K562 (cell line): ENCODE measurements at regions not wholly inside any gene's neighbourhood (a gene's known extent, or its start where the extent isn't known, plus 50 kb on each side); places are given as distances from the start of the nearest gene placed in this dataset.

Source experiments
- ATAC-seq: fragments of 200-7000 bp; cut with Tn5 transposase; 3 replicates; pipeline ENCODE4 v1.9.1; 2020; ENCODE audit warnings: moderate library complexity
- BruUV-seq: library from RNA; stranded (reverse); fragments of 400-500 nt; replicated peaks from 2 replicates; lab custom pipeline; 2021; lab: Mats Ljungman, UMichigan
- CTCF ChIA-PET: fragments of 300-600 bp; formaldehyde crosslinking; extraction: SDS; loops from one replicate; lab custom pipeline; 2021; ENCODE audit warnings: low intra/inter-chr PET ratio; lab: Yijun Ruan, JAX
- POLR2A ChIA-PET: fragments of 300-600, 350-650 bp; sonication (Branson Sonifier 250); formaldehyde crosslinking; extraction: SDS; loops from one replicate; lab custom pipeline; 2021; ENCODE audit warnings: antibody characterized with exemption, inconsistent platforms; lab: Yijun Ruan, JAX
- DNase-seq, 4 experiments: peaks; one replicate each; pipeline versions ENCODE4 v3.0.0 to v3.0.0-alpha.2; 2011 to 2018; ENCODE audit warnings: low spot score in 3 of 4, mixed read lengths in 3 of 4; ENCODE audit errors: extremely low read depth in 1 of 4
- FAIRE-seq: peaks from 2 replicates; lab custom pipeline; 2011; peaks lifted over from hg19 to GRCh38; lab: Jason Lieb, UNC
- H2AFZ ChIP-seq: 2 replicates; pipeline ENCODE4 v1.6.0; 2011; ENCODE audit warnings: low read depth, low read length, control low read depth, inconsistent platforms
- H3K27ac ChIP-seq: fragments of 200-600 bp; 3 replicates; pipeline ENCODE4 v1.8.0; 2011; ENCODE audit warnings: low read depth, mild to moderate bottlenecking, control low read depth, inconsistent platforms, low read length, moderate library complexity, mixed read lengths; ENCODE audit errors: extremely low read depth
- H3K27me3 ChIP-seq, 2 experiments: fragments of 300-600 bp in 1 of 2; 2 replicates in 1 of 2; 3 replicates in 1 of 2; pipeline versions ENCODE4 v1.6.0 to v1.8.0; 2011; ENCODE audit warnings: inconsistent platforms in 2 of 2, low read length in 2 of 2, mild to moderate bottlenecking in 1 of 2, mixed read lengths in 1 of 2, moderate library complexity in 1 of 2; ENCODE audit not compliant: control insufficient read depth in 2 of 2, insufficient read depth in 2 of 2
- H3K36me3 ChIP-seq: fragments of 300-600 bp; 3 replicates; pipeline ENCODE4 v1.8.0; 2011; ENCODE audit warnings: mild to moderate bottlenecking, low read length, inconsistent platforms; ENCODE audit not compliant: control insufficient read depth, insufficient read depth
- H3K4me1 ChIP-seq, 2 experiments: fragments of 200-600 bp in 1 of 2; replicated peaks in 1 of 2; 2 replicates in 1 of 2; 3 replicates in 1 of 2; pipeline versions ENCODE4 v1.5.1 to v1.8.0; 2011; ENCODE audit warnings: inconsistent platforms in 2 of 2, low read length in 2 of 2, mild to moderate bottlenecking in 1 of 2, mixed read lengths in 1 of 2, moderate library complexity in 1 of 2; ENCODE audit not compliant: control insufficient read depth in 2 of 2, insufficient read depth in 2 of 2
- H3K4me2 ChIP-seq: 2 replicates; pipeline ENCODE4 v1.6.1; 2011; ENCODE audit warnings: low read length, control low read depth, inconsistent platforms, mixed read lengths; ENCODE audit not compliant: insufficient read depth
- H3K4me3 ChIP-seq: fragments of 200-600 bp; sonication (generic), shearing (Covaris generic); 2 replicates; pipeline ENCODE4 v1.5.1; 2016; ENCODE audit warnings: control low read depth, inconsistent platforms
- H3K79me2 ChIP-seq: fragments of 200-600 bp; 3 replicates; pipeline ENCODE4 v1.8.0; 2011; ENCODE audit warnings: low read length, inconsistent platforms; ENCODE audit not compliant: control insufficient read depth, insufficient read depth
- H3K9ac ChIP-seq, 2 experiments: 2 replicates each; pipeline versions ENCODE4 v1.6.0 to v1.6.1; 2011; ENCODE audit warnings: low read depth in 2 of 2, low read length in 2 of 2, control low read depth in 1 of 2, inconsistent platforms in 1 of 2, mild to moderate bottlenecking in 1 of 2, mixed read lengths in 1 of 2; ENCODE audit not compliant: insufficient read depth in 1 of 2
- H3K9me1 ChIP-seq: one replicate; pipeline ENCODE4 v1.6.0; 2011; ENCODE audit warnings: inconsistent platforms, mild to moderate bottlenecking, low read length, moderate library complexity; ENCODE audit not compliant: control insufficient read depth, insufficient read depth
- H3K9me3 ChIP-seq: replicated peaks from 2 replicates; pipeline ENCODE4 v1.5.1; 2011; ENCODE audit warnings: low read depth, low read length, inconsistent platforms; ENCODE audit not compliant: control insufficient read depth, insufficient read depth
- H4K20me1 ChIP-seq: replicated peaks from 2 replicates; pipeline ENCODE4 v1.6.1; 2011; ENCODE audit warnings: low read length, inconsistent platforms, mixed read lengths; ENCODE audit not compliant: control insufficient read depth, insufficient read depth
- CBX8 ChIP-seq: fragments of 200-600 bp; sonication (generic); IDR thresholded peaks from 2 replicates; pipeline ENCODE4 v1.6.1; 2012; ENCODE audit warnings: borderline replicate concordance, mixed run types, low read depth, mild to moderate bottlenecking, moderate library complexity, mixed read lengths, low read length, control low read depth, inconsistent platforms; ENCODE audit not compliant: poor library complexity, severe bottlenecking; ENCODE audit errors: extremely low read depth
- EHMT2 ChIP-seq: fragments of 450-650 bp; IDR thresholded peaks from 2 replicates; pipeline ENCODE4 v1.6.1; 2018; ENCODE audit warnings: antibody characterized with exemption
- HMG20B ChIP-seq: fragments of 250-450 bp; sonication (Bioruptor Pico); IDR thresholded peaks from 2 replicates; pipeline ENCODE4 v1.5.0; 2021; ENCODE audit warnings: mild to moderate bottlenecking
- LEF1 ChIP-seq: fragments of 450-650 bp; IDR thresholded peaks from 2 replicates; pipeline ENCODE4 v1.6.1; 2016; ENCODE audit warnings: mild to moderate bottlenecking
- MITF ChIP-seq: IDR thresholded peaks from 2 replicates; pipeline ENCODE4 v1.6.1; 2014; ENCODE audit warnings: antibody characterized with exemption
- MYC ChIP-seq, 2 experiments: fragments of 250-450 bp in 1 of 2; sonication (Bioruptor Pico) in 1 of 2; IDR thresholded peaks; 2 replicates each; pipeline versions ENCODE4 v1.5.1 to v1.6.1; 2012 to 2021; ENCODE audit warnings: low read depth in 2 of 2, borderline replicate concordance in 1 of 2, improper control_type of control experiment in 1 of 2, low read length in 1 of 2, mild to moderate bottlenecking in 1 of 2, moderate library complexity in 1 of 2
- NONO ChIP-seq, 2 experiments: fragments of 200-400 bp in 1 of 2; fragments of 450-650 bp in 1 of 2; formaldehyde crosslinking in 1 of 2; IDR thresholded peaks; 2 replicates each; pipeline ENCODE4 v1.6.1; 2017; ENCODE audit warnings: low read depth in 2 of 2, mild to moderate bottlenecking in 2 of 2, moderate library complexity in 2 of 2, low read length in 1 of 2
- PRDM10 ChIP-seq: fragments of 450-650 bp; IDR thresholded peaks from 2 replicates; pipeline ENCODE4 v1.6.1; 2018; ENCODE audit not compliant: partially characterized antibody
- SP1 ChIP-seq: sonication (generic); formaldehyde crosslinking; IDR thresholded peaks from 2 replicates; pipeline ENCODE4 v1.8.1; 2022; ENCODE audit warnings: mild to moderate bottlenecking, missing genetic modification reagents
- SPI1 ChIP-seq: IDR thresholded peaks from 2 replicates; pipeline ENCODE4 v1.6.1; 2011; ENCODE audit warnings: low read depth, low read length, control low read depth, borderline replicate concordance
- TBL1XR1 ChIP-seq, 2 experiments: IDR thresholded peaks; 2 replicates each; pipeline ENCODE4 v1.6.1; 2012; ENCODE audit warnings: improper control_type of control experiment in 2 of 2, low read length in 2 of 2, mild to moderate bottlenecking in 1 of 2
- TEAD1 ChIP-seq, 2 experiments: fragments of 450-650 bp in 1 of 2; sonication (generic) in 1 of 2; formaldehyde crosslinking; IDR thresholded peaks; 2 replicates each; pipeline versions ENCODE4 v1.4.0 to v1.8.0; 2020 to 2022; ENCODE audit warnings: mild to moderate bottlenecking in 2 of 2, missing genetic modification reagents in 1 of 2
- TFAM ChIP-seq: fragments of 250-450 bp; sonication (Bioruptor Pico); conservative IDR thresholded peaks from 2 replicates; pipeline ENCODE4 v1.5.0; 2021; ENCODE audit warnings: mild to moderate bottlenecking, moderate library complexity
- ZNF133 ChIP-seq: fragments of 250-450 bp; sonication (Bioruptor Pico); IDR thresholded peaks from 2 replicates; pipeline ENCODE4 v1.4.0; 2020; ENCODE audit warnings: mild to moderate bottlenecking
- ZNF512 ChIP-seq: IDR thresholded peaks from 2 replicates; pipeline ENCODE4 v1.6.1; 2016; ENCODE audit warnings: missing genetic modification characterization, missing compliant biosample characterization
- ZNF830 ChIP-seq: fragments of 250-450 bp; sonication (Bioruptor Pico); IDR thresholded peaks from 2 replicates; pipeline ENCODE4 v1.5.0; 2021; ENCODE audit warnings: mild to moderate bottlenecking
- WGBS: fragments of 100-300 bp; shearing (Covaris generic); methylation state at CpG from one replicate; pipeline ENCODE4 v1.1.6; 2016; ENCODE audit warnings: low coverage, mixed read lengths; ENCODE audit not compliant: insufficient coverage; ENCODE audit errors: missing lambda C conversion rate; 5-methylcytosine and 5-hydroxymethylcytosine counted together
- in situ Hi-C: fragments of 300-500 bp; cut with MboI; formaldehyde crosslinking; loops from 4 replicates; pipeline ENCODE4 v1.15.0; 2018; ENCODE audit warnings: inconsistent platforms, mixed read lengths
- intact Hi-C: fragments of 100-400 bp; cut with micrococcal nuclease; formaldehyde crosslinking; loops from 2 replicates; pipeline ENCODE4 v1.14.2; 2022

- Histone ChIP-seq H3K9me1 (no peaks in the 10 kb centered on the region), H4K20me1 (no peaks in the 10 kb centered on the region), H3K4me2 (no peak overlapping the region), H3K9ac (no peak overlapping the region), H3K36me3 (no peaks in the 10 kb centered on the region), H3K27me3 (peaks cover 2 to 37% of the 10 kb centered on the region in 2 experiments; a peak in 3 of 5 replicates), H3K27ac (no peak overlapping the region), H2AFZ (no peak overlapping the region), H3K4me1 (0 out of 5 replicates have a peak, but pooled peaks cover 0 to 3% of the 10 kb centered on the region in 2 experiments), H3K79me2 (no peaks in the 10 kb centered on the region), H3K4me3 (no peak overlapping the region), H3K9me3 (no peaks in the 10 kb centered on the region)
- DNase-seq (no peak), FAIRE-seq (no peak), ATAC-seq (no peak)
- TF ChIP-seq LEF1 = no peak
- TF ChIP-seq MYC (IDR thresholded peaks at IDR 0.05; ENCODE audit: low read depth, low read length) = no peak
- TF ChIP-seq MYC (CRISPR knock-in tag; IDR thresholded peaks at IDR 0.05; ENCODE audit: borderline replicate concordance, low read depth) = no peak
- TF ChIP-seq NONO (IDR thresholded peaks at IDR 0.05; ENCODE audit: low read depth in 2 of 2, low read length in 1 of 2) = no peak
- no peak for TF ChIP-seq SPI1
- no peak for TF ChIP-seq PRDM10
- TF ChIP-seq TFAM (CRISPR knock-in tag) = no peak
- TF ChIP-seq HMG20B (CRISPR knock-in tag) = no peak
- no peak for TF ChIP-seq TBL1XR1 (IDR thresholded peaks at IDR 0.05; ENCODE audit: low read length in 2 of 2)
- no peak for TF ChIP-seq SP1
- no peak for TF ChIP-seq MITF
- no peak for TF ChIP-seq EHMT2
- TF ChIP-seq ZNF830 (CRISPR knock-in tag) = no peak
- TF ChIP-seq ZNF512 (tag) = no peak
- TF ChIP-seq ZNF133 (CRISPR knock-in tag) = no peak
- TF ChIP-seq TEAD1 (CRISPR knock-in tag; IDR thresholded peaks at IDR 0.05) = no peak
- no peak for TF ChIP-seq CBX8
- BruUV-seq = no TSS peak
- intact Hi-C loops (no loop called here), in situ Hi-C loops (no loop called here)
- WGBS = 2% methylated on average over 26 of the region's 26 CpGs
- ChIA-PET CTCF (no interaction called here), POLR2A (interaction anchor here (0.6 kb wide), 1 partner anchor 10 kb away, joined by 4 read pairs; no protein-coding TSS in a partner anchor)
Observed at GRCh38 chr20:56873836-56874235, 244.7 kb downstream of the TFAP2C start.
